ENCODE measurements at regions not wholly inside any gene's neighbourhood (a gene's known extent, or its start where the extent isn't known, plus 50 kb on each side); places are given as distances from the start of the nearest gene placed in this dataset.
A peak's percentile ranks its signal among the peaks of the same experiment; 100 is the strongest.

- DNase-seq (ENCODE audit: low spot score), result peak; percentile 93
Measured at GRCh38 chr5:160959804-160960203, 107.8 kb upstream of the ATP10B start.

DNA sequence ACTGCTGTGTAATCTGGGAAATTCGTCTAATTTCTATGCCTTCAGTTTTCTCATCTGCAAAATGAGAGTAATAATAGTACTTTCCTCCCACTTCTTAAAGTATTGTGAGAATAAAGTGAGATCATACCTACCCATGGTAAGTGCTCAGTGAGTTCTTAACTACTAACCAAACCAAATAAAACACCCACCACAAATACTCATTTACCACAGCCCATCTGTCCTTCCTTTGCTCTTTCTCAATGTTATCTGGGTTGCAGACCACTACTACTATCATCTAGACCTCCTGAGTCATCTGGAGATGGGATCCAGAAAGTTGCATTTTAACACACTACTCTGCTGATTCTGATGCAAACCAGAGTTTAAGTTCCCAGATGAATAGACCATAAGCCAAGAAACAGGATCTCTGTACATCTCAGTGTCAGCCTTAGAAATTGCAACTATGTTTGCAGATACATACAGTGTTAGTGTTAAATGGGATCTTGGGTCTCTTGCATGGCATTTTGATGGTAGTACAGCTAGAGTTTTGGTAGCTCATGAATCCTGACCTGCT is 105.4 kb upstream of the ATP10B start:
- Histone ChIP-seq H3K36me3 (ENCODE audit: low read depth) (no peaks in the 10 kb centered on the region), H3K4me3 (ENCODE audit: severe bottlenecking) (no peak overlapping the region), H3K4me1 (ENCODE audit: insufficient read depth, poor library complexity, severe bottlenecking) (peaks cover 31% of the 10 kb centered on the region), H3K9me3 (ENCODE audit: severe bottlenecking) (no peaks in the 10 kb centered on the region), H3K27me3 (ENCODE audit: insufficient read depth, poor library complexity, severe bottlenecking) (no peaks in the 10 kb centered on the region), H3K27ac (ENCODE audit: poor library complexity, severe bottlenecking) (no peak overlapping the region)
- DNase-seq (ENCODE audit: low spot score) (no peak), ATAC-seq (ENCODE audit: low read depth) (no peak)
- TF ChIP-seq, protein P1, sequence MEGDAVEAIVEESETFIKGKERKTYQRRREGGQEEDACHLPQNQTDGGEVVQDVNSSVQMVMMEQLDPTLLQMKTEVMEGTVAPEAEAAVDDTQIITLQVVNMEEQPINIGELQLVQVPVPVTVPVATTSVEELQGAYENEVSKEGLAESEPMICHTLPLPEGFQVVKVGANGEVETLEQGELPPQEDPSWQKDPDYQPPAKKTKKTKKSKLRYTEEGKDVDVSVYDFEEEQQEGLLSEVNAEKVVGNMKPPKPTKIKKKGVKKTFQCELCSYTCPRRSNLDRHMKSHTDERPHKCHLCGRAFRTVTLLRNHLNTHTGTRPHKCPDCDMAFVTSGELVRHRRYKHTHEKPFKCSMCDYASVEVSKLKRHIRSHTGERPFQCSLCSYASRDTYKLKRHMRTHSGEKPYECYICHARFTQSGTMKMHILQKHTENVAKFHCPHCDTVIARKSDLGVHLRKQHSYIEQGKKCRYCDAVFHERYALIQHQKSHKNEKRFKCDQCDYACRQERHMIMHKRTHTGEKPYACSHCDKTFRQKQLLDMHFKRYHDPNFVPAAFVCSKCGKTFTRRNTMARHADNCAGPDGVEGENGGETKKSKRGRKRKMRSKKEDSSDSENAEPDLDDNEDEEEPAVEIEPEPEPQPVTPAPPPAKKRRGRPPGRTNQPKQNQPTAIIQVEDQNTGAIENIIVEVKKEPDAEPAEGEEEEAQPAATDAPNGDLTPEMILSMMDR (IDR thresholded peaks at IDR 0.05; ENCODE audit: poor library complexity, severe bottlenecking), result no peak

More at GRCh38 chr5:160959804-160960203, 107.8 kb upstream of the ATP10B start:
- Histone ChIP-seq H3K4me3 (ENCODE audit: severe bottlenecking) (no peak overlapping the region), H3K4me1 (ENCODE audit: insufficient read depth, poor library complexity, severe bottlenecking) (peaks cover 31% of the 10 kb centered on the region), H3K27ac (ENCODE audit: poor library complexity, severe bottlenecking) (peak overlapping the region; percentile 79), H3K9me3 (ENCODE audit: severe bottlenecking) (no peaks in the 10 kb centered on the region), H3K36me3 (ENCODE audit: low read depth) (no peaks in the 10 kb centered on the region), H3K27me3 (ENCODE audit: insufficient read depth, poor library complexity, severe bottlenecking) (no peaks in the 10 kb centered on the region)
- ATAC-seq (ENCODE audit: low read depth), result peak; percentile 98
- TF ChIP-seq, protein P1 (IDR thresholded peaks at IDR 0.05; ENCODE audit: poor library complexity, severe bottlenecking), result no peak

DNA sequence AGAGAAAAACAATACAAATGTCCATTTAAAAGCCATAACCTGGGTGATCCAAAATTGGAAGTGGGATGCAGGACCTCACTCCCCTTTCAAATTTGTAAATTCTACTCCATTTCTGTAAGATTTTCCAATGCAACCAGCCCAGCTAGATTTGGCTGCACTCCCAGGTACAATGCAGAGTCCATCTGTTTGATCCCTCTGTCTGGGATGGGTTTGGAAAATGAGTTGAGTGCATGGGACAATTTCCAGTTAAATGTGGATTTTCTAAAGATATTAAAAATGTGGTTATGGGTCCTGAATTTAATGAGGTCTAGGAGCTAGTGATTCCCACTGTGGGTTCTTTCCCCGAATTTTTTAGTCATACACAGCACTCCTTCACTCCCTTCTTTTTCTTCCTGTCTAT is 104.0 kb upstream of the ATP10B start:
- ATAC-seq (ENCODE audit: low read depth) (no peak), DNase-seq (ENCODE audit: low spot score) (no peak)
- TF ChIP-seq, protein P1 (IDR thresholded peaks at IDR 0.05; ENCODE audit: poor library complexity, severe bottlenecking), result no peak
- no peaks in the 10 kb centered on the region for H3K9me3 ChIP-seq (ENCODE audit: severe bottlenecking)
- no peak overlapping the region for H3K27ac ChIP-seq (ENCODE audit: poor library complexity, severe bottlenecking)
- H3K4me3 ChIP-seq (ENCODE audit: severe bottlenecking), result no peak overlapping the region
- H3K36me3 ChIP-seq (ENCODE audit: low read depth), result no peaks in the 10 kb centered on the region
- no peaks in the 10 kb centered on the region for H3K27me3 ChIP-seq (ENCODE audit: insufficient read depth, poor library complexity, severe bottlenecking)
- peaks cover 19% of the 10 kb centered on the region for H3K4me1 ChIP-seq (ENCODE audit: insufficient read depth, poor library complexity, severe bottlenecking)

GRCh38 chr5:160950311-160950710 is 98.3 kb upstream of the ATP10B start:
- Histone ChIP-seq H3K27ac (ENCODE audit: poor library complexity, severe bottlenecking) (no peak overlapping the region), H3K4me1 (ENCODE audit: insufficient read depth, poor library complexity, severe bottlenecking) (no peaks in the 10 kb centered on the region), H3K27me3 (ENCODE audit: insufficient read depth, poor library complexity, severe bottlenecking) (no peaks in the 10 kb centered on the region), H3K4me3 (ENCODE audit: severe bottlenecking) (no peak overlapping the region), H3K36me3 (ENCODE audit: low read depth) (no peaks in the 10 kb centered on the region), H3K9me3 (ENCODE audit: severe bottlenecking) (peaks cover 3% of the 10 kb centered on the region)
- TF ChIP-seq, protein P1 (IDR thresholded peaks at IDR 0.05; ENCODE audit: poor library complexity, severe bottlenecking), result no peak
- DNase-seq (ENCODE audit: low spot score), result no peak
- no peak for ATAC-seq (ENCODE audit: low read depth)

DNA sequence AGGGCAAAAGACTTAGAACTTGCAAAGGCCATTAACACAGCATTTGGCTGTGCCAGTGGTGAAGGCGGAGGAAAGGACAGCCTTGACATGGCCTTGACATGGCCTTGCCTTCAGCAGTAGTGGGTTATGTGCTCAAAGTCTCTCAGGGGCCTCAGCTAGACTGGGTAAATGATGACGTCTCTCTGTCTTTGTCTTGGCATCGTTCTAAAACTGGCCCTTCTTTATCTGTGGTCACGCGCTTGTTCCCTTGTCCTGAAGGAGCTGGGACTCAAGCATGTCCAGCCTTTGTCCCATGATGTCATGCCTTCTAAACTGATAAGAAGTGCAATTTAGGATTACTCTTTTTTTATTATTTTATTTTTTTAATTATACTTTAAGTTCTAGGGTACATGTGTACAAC is 88.7 kb upstream of the ATP10B start:
- Histone ChIP-seq H3K36me3 (ENCODE audit: low read depth) (no peaks in the 10 kb centered on the region), H3K9me3 (ENCODE audit: severe bottlenecking) (no peaks in the 10 kb centered on the region), H3K4me1 (ENCODE audit: insufficient read depth, poor library complexity, severe bottlenecking) (peaks cover 10% of the 10 kb centered on the region), H3K27me3 (ENCODE audit: insufficient read depth, poor library complexity, severe bottlenecking) (no peaks in the 10 kb centered on the region), H3K4me3 (ENCODE audit: severe bottlenecking) (no peak overlapping the region), H3K27ac (ENCODE audit: poor library complexity, severe bottlenecking) (no peak overlapping the region)
- TF ChIP-seq, protein P1 (IDR thresholded peaks at IDR 0.05; ENCODE audit: poor library complexity, severe bottlenecking), result no peak
- DNase-seq (ENCODE audit: low spot score), result no peak
- no peak for ATAC-seq (ENCODE audit: low read depth)
